HCT116 (cell line): ENCODE measurements at regions not wholly inside any gene's neighbourhood (a gene's known extent, or its start where the extent isn't known, plus 50 kb on each side); places are given as distances from the start of the nearest gene placed in this dataset.

ENCODE experiments used
- ATAC-seq: fragments of 200-7000 bp; cut with Tn5 transposase; 2 replicates; pipeline ENCODE4 v1.9.1; 2020; ENCODE audit warnings: mild to moderate bottlenecking, moderate library complexity
- BruUV-seq: library from RNA; stranded (reverse); fragments of 400-500 nt; replicated peaks from 2 replicates; lab custom pipeline; 2021; lab: Mats Ljungman, UMichigan
- CTCF ChIA-PET: fragments of 300-600 bp; sonication (Branson Sonifier 250); formaldehyde crosslinking; loops from one replicate; lab custom pipeline; 2021; ENCODE audit warnings: antibody characterized with exemption; lab: Charles Lee
- POLR2A ChIA-PET: fragments of 300-600, 350-600 bp; sonication (Branson Sonifier 250); formaldehyde crosslinking; loops from one replicate; lab custom pipeline; 2021; ENCODE audit warnings: antibody characterized with exemption; lab: Charles Lee
- RAD21 ChIA-PET, 2 experiments: fragments of 300-600 bp; sonication (Branson Sonifier 250); formaldehyde crosslinking; loops; one replicate each; lab custom pipeline; 2023; ENCODE audit warnings: low total read pairs in 2 of 2; ENCODE audit not compliant: uncharacterized antibody in 2 of 2, unreplicated experiment in 2 of 2, low non-redundant PET in 1 of 2; lab: Charles Lee
- DNase-seq: peaks from one replicate; pipeline ENCODE4 v3.0.0-alpha.2; 2010; ENCODE audit warnings: low read depth, low spot score
- H2AFZ ChIP-seq: fragments of 200-600 bp; shearing (Covaris generic), sonication (generic); 2 replicates; pipeline ENCODE4 v1.6.1; 2017; ENCODE audit warnings: low read depth, mixed run types, mixed read lengths, antibody characterized with exemption, low read length; ENCODE audit not compliant: poor library complexity, severe bottlenecking
- H3K27ac ChIP-seq: 2 replicates; pipeline ENCODE4 v1.5.1; 2012; ENCODE audit warnings: low read depth, low read length
- H3K27me3 ChIP-seq: fragments of 200-600 bp; sonication (generic); 2 replicates; pipeline ENCODE4 v1.6.1; 2016; ENCODE audit warnings: mixed run types, low read length, mixed read lengths; ENCODE audit not compliant: insufficient read depth
- H3K36me3 ChIP-seq, 2 experiments: fragments of 200-500 bp in 1 of 2; fragments of 200-600 bp in 1 of 2; sonication (Bioruptor generic) in 1 of 2; sonication (generic) in 1 of 2; 2 replicates each; pipeline versions ENCODE4 v1.5.1 to v1.6.1; 2014 to 2016; ENCODE audit warnings: low read length in 2 of 2, inconsistent platforms in 1 of 2, mixed read lengths in 1 of 2, mixed run types in 1 of 2; ENCODE audit not compliant: insufficient read depth in 2 of 2, control insufficient read depth in 1 of 2
- H3K4me1 ChIP-seq, 2 experiments: fragments of 200-600 bp in 1 of 2; sonication (generic) in 1 of 2; 2 replicates each; pipeline versions ENCODE4 v1.5.1 to v1.6.1; 2012 to 2017; ENCODE audit warnings: low read length in 2 of 2, inconsistent platforms in 1 of 2, mild to moderate bottlenecking in 1 of 2, mixed read lengths in 1 of 2, mixed run types in 1 of 2, moderate library complexity in 1 of 2; ENCODE audit not compliant: insufficient read depth in 2 of 2, control insufficient read depth in 1 of 2
- H3K4me2 ChIP-seq: fragments of 200-600 bp; sonication (generic); 2 replicates; pipeline ENCODE4 v1.6.1; 2017; ENCODE audit warnings: mixed run types, low read length, mixed read lengths
- H3K4me3 ChIP-seq, 2 experiments: fragments of 200-600 bp in 1 of 2; sonication (generic) in 1 of 2; replicated peaks in 1 of 2; 2 replicates each; pipeline ENCODE4 v1.5.1; 2011 to 2016; ENCODE audit warnings: low read length in 2 of 2, control low read depth in 1 of 2, low read depth in 1 of 2, mild to moderate bottlenecking in 1 of 2, mixed read lengths in 1 of 2, mixed run types in 1 of 2
- H3K79me2 ChIP-seq: fragments of 200-600 bp; sonication (generic); 2 replicates; pipeline ENCODE4 v1.6.1; 2017; ENCODE audit warnings: mild to moderate bottlenecking, mixed run types, low read length, moderate library complexity, mixed read lengths; ENCODE audit not compliant: insufficient read depth
- H3K9ac ChIP-seq: fragments of 200-600 bp; sonication (generic); 2 replicates; pipeline ENCODE4 v1.6.1; 2016; ENCODE audit warnings: low read length, mixed read lengths
- H3K9me2 ChIP-seq: fragments of 200-600 bp; sonication (generic), shearing (Covaris generic); 2 replicates; pipeline ENCODE4 v1.6.1; 2017; ENCODE audit warnings: mixed run types, mild to moderate bottlenecking, moderate library complexity; ENCODE audit not compliant: insufficient read depth
- H3K9me3 ChIP-seq, 2 experiments: fragments of 200-500 bp in 1 of 2; fragments of 200-600 bp in 1 of 2; sonication (Bioruptor generic) in 1 of 2; sonication (generic) in 1 of 2; 2 replicates each; pipeline ENCODE4 v1.6.1; 2014 to 2017; ENCODE audit warnings: low read length in 2 of 2, mixed read lengths in 2 of 2, inconsistent platforms in 1 of 2, low read depth in 1 of 2, mild to moderate bottlenecking in 1 of 2, mixed run types in 1 of 2, moderate library complexity in 1 of 2; ENCODE audit not compliant: control insufficient read depth in 1 of 2, insufficient read depth in 1 of 2
- H4K20me1 ChIP-seq: fragments of 200-600 bp; sonication (generic), shearing (Covaris generic); 2 replicates; pipeline ENCODE4 v1.6.1; 2017; ENCODE audit warnings: mixed run types, mild to moderate bottlenecking, moderate library complexity; ENCODE audit not compliant: insufficient read depth
- ATF3 ChIP-seq: IDR thresholded peaks from 2 replicates; pipeline ENCODE4 v1.6.1; 2012
- CBX3 ChIP-seq: IDR thresholded peaks from 2 replicates; pipeline ENCODE4 v1.6.1; 2012; ENCODE audit warnings: low read depth
- EGR1 ChIP-seq: IDR thresholded peaks from 2 replicates; pipeline ENCODE4 v1.6.1; 2012; ENCODE audit warnings: low read depth
- EZH2 ChIP-seq: fragments of 200-600 bp; sonication (generic); IDR thresholded peaks from 2 replicates; pipeline ENCODE4 v1.6.1; 2017; ENCODE audit warnings: antibody characterized with exemption, mixed run types
- EZH2phosphoT487 ChIP-seq: fragments of 200-600 bp; IDR thresholded peaks from 2 replicates; pipeline ENCODE4 v1.6.1; 2018; ENCODE audit warnings: antibody characterized with exemption, borderline replicate concordance
- JUND ChIP-seq: IDR thresholded peaks from 2 replicates; pipeline ENCODE4 v1.6.1; 2012
- POLR2A ChIP-seq: IDR thresholded peaks from 2 replicates; pipeline ENCODE4 v1.7.0; 2011; ENCODE audit warnings: borderline replicate concordance; ENCODE audit not compliant: insufficient read depth, insufficient read length; ENCODE audit errors: extremely low read depth
- POLR2AphosphoS5 ChIP-seq: IDR thresholded peaks from 2 replicates; pipeline ENCODE4 v1.6.1; 2011; ENCODE audit warnings: mild to moderate bottlenecking, low read depth, low read length, moderate library complexity
- REST ChIP-seq: IDR thresholded peaks from 2 replicates; pipeline ENCODE4 v1.6.1; 2012; ENCODE audit warnings: low read depth
- SIN3A ChIP-seq: IDR thresholded peaks from 2 replicates; pipeline ENCODE4 v1.6.1; 2012; ENCODE audit warnings: low read depth
- SP1 ChIP-seq: IDR thresholded peaks from 2 replicates; pipeline ENCODE4 v1.6.1; 2012; ENCODE audit warnings: low read depth
- YY1 ChIP-seq: IDR thresholded peaks from 2 replicates; pipeline ENCODE4 v1.6.1; 2011; ENCODE audit warnings: low read length, low read depth, moderate library complexity, mild to moderate bottlenecking; ENCODE audit not compliant: insufficient replicate concordance; ENCODE audit errors: extremely low read depth
- ZBTB33 ChIP-seq: IDR thresholded peaks from 2 replicates; pipeline ENCODE4 v1.6.1; 2011; ENCODE audit warnings: mild to moderate bottlenecking, low read length, moderate library complexity; ENCODE audit not compliant: insufficient replicate concordance; ENCODE audit errors: extremely low read depth
- intact Hi-C: fragments of 100-400 bp; cut with micrococcal nuclease; formaldehyde crosslinking; loops from 2 replicates; pipeline ENCODE4 v1.10.0; 2022

- ATAC-seq (no peak), DNase-seq (no peak)
- RAD21 ChIA-PET = no interaction called here
- no peaks in the 10 kb centered on the region for H3K79me2 ChIP-seq
- POLR2A ChIA-PET = no interaction called here
- H3K9ac ChIP-seq = no peak overlapping the region
- no peak overlapping the region for H2AFZ ChIP-seq
- no peaks in the 10 kb centered on the region for H3K9me3 ChIP-seq
- no peaks in the 10 kb centered on the region for H4K20me1 ChIP-seq
- no peak for TF ChIP-seq JUND
- no peak for TF ChIP-seq POLR2A
- no peak for TF ChIP-seq POLR2AphosphoS5
- no peak for TF ChIP-seq SIN3A
- TF ChIP-seq EGR1 = no peak
- TF ChIP-seq YY1 = no peak
- no peak for TF ChIP-seq ATF3
- no peak for TF ChIP-seq ZBTB33
- TF ChIP-seq CBX3 = no peak
- no peak for TF ChIP-seq EZH2phosphoT487
- TF ChIP-seq REST = no peak
- TF ChIP-seq SP1 = no peak
- no peak for TF ChIP-seq EZH2
- no peak overlapping the region for H3K27ac ChIP-seq
- CTCF ChIA-PET = no interaction called here
- H3K27me3 ChIP-seq = no peaks in the 10 kb centered on the region
- no peak overlapping the region for H3K4me3 ChIP-seq
- no peaks in the 10 kb centered on the region for H3K9me2 ChIP-seq
- intact Hi-C loops = no loop called here
- no TSS peak for BruUV-seq
- no peaks in the 10 kb centered on the region for H3K4me1 ChIP-seq
- H3K36me3 ChIP-seq = no peaks in the 10 kb centered on the region
- H3K4me2 ChIP-seq = no peak overlapping the region
Measured at GRCh38 chr4:148857239-148857972, 415.2 kb upstream of the NR3C2 start.
